Activated CD8-positive, alpha-beta memory T cell treated with anti-CD3 and anti-CD28 coated beads, Interleukin-2, amount 50 U/mL, for 4 hours (primary cell): ENCODE measurements at regions not wholly inside any gene's neighbourhood (a gene's known extent, or its start where the extent isn't known, plus 50 kb on each side); places are given as distances from the start of the nearest gene placed in this dataset.

Source experiments
- DNase-seq: peaks from one replicate; pipeline ENCODE4 v3.0.0-alpha.2; 2020

- no peak for DNase-seq
These were observed 218.7 kb upstream of the S1PR3 start for GRCh38 chr9:88772575-88772974.

GRCh38 chr9:88773126-88773525, 218.1 kb upstream of the S1PR3 start:
- DNase-seq: no peak

- DNase-seq: no peak
These were observed 217.5 kb upstream of the S1PR3 start for GRCh38 chr9:88773627-88774244.

- DNase-seq: no peak
These were observed 216.2 kb upstream of the S1PR3 start for GRCh38 chr9:88775037-88775471.

- DNase-seq: no peak
These were observed 215.7 kb upstream of the S1PR3 start for GRCh38 chr9:88775559-88775958.

- DNase-seq: no peak
These were observed 215.3 kb upstream of the S1PR3 start for GRCh38 chr9:88775966-88776365.

- no peak for DNase-seq
These were observed 214.4 kb upstream of the S1PR3 start for GRCh38 chr9:88776717-88777497.

- no peak for DNase-seq
These were observed 213.6 kb upstream of the S1PR3 start for GRCh38 chr9:88777498-88778312.

- DNase-seq: no peak
These were observed 209.5 kb upstream of the S1PR3 start for GRCh38 chr9:88781628-88782391.

- DNase-seq: no peak
These were observed 208.1 kb upstream of the S1PR3 start for GRCh38 chr9:88782931-88783710.

GRCh38 chr9:88783711-88784083, 207.6 kb upstream of the S1PR3 start:
- no peak for DNase-seq

GRCh38 chr9:88784960-88785359, 206.3 kb upstream of the S1PR3 start:
- no peak for DNase-seq

- DNase-seq: no peak
These were observed 204.8 kb upstream of the S1PR3 start for GRCh38 chr9:88786291-88787079.

- DNase-seq: no peak
These were observed 201.5 kb upstream of the S1PR3 start for GRCh38 chr9:88789785-88790184.

- DNase-seq: no peak
These were observed 200.0 kb upstream of the S1PR3 start for GRCh38 chr9:88791105-88791805.

- DNase-seq: no peak
These were observed 198.8 kb upstream of the S1PR3 start for GRCh38 chr9:88792502-88792901.

GRCh38 chr9:88794100-88794499, 197.2 kb upstream of the S1PR3 start:
- no peak for DNase-seq

GRCh38 chr9:88796947-88797346, 194.3 kb upstream of the S1PR3 start:
- no peak for DNase-seq

GRCh38 chr9:88798476-88798875, 192.8 kb upstream of the S1PR3 start:
- no peak for DNase-seq

GRCh38 chr9:88799541-88800328, 191.5 kb upstream of the S1PR3 start:
- no peak for DNase-seq
